ENCODE measurements at regions not wholly inside any gene's neighbourhood (a gene's known extent, or its start where the extent isn't known, plus 50 kb on each side); places are given as distances from the start of the nearest gene placed in this dataset.
"Not testable (repeated sequence)": the region's sequence is repeated elsewhere in the genome, so short reads cannot be mapped to it uniquely, and the experiment has no call there.

GRCh38 chr17:27960183-27960849 is 67.2 kb upstream of the LYRM9 start:
- intact Hi-C loops (cut with micrococcal nuclease), result no loop called here
- CTCF ChIA-PET (ENCODE audit: partially characterized antibody), result no interaction called here
- peaks cover 1 to 3% of the 10 kb centered on the region in 2 donors for H3K27me3 Mint-ChIP-seq

DNA sequence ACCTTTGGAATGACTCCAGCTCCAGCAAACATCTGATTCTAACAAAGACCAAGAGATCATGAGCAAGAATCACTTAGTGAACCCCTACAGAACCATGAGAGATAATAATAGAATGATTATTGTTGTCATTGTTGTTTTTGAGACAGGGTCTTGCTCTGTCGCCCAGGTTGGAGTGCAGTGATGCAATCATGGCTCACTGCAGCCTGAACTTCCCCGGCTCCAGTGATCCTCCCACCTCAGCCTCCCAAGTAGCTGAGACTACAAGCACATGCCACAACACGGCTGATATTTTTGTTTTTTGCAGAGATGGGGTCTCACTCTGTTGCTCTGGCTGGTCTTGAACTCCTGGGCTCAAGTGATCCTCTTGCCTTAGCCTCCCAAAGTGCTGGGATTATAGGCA is 69.4 kb upstream of the LYRM9 start:
- H3K4me3 Mint-ChIP-seq; H3K27ac ChIP-seq (ENCODE audit: low read depth, low read length); intact Hi-C loops (cut with micrococcal nuclease); H3K36me3 Mint-ChIP-seq; POLR2A ChIA-PET (ENCODE audit: partially characterized antibody); H3K4me3 ChIP-seq (ENCODE audit: low read length in 2 of 2); H3K4me1 ChIP-seq (ENCODE audit: insufficient read depth, low read length); H3K9me3 ChIP-seq (ENCODE audit: control insufficient read depth in 1 of 2, low read length in 2 of 2); H3K27ac Mint-ChIP-seq; H3K27me3 Mint-ChIP-seq; H3K36me3 ChIP-seq (ENCODE audit: insufficient read depth, low read length); H3K27me3 ChIP-seq (ENCODE audit: insufficient read depth, low read length); CTCF ChIA-PET (ENCODE audit: partially characterized antibody); H3K9me3 Mint-ChIP-seq; DNase-seq; H3K4me1 Mint-ChIP-seq: not testable (repeated sequence)

More at GRCh38 chr17:27960183-27960849, 67.2 kb upstream of the LYRM9 start:
- DNase-seq, result no peak
- Histone ChIP-seq H3K4me3 (ENCODE audit: low read length in 2 of 2) (no peak overlapping the region), H3K9me3 (ENCODE audit: control insufficient read depth in 1 of 2, low read length in 2 of 2) (no peaks in the 10 kb centered on the region), H3K36me3 (ENCODE audit: insufficient read depth, low read length) (no peaks in the 10 kb centered on the region), H3K4me1 (ENCODE audit: insufficient read depth, low read length) (no peaks in the 10 kb centered on the region), H3K27ac (ENCODE audit: low read depth, low read length) (no peak overlapping the region), H3K27me3 (ENCODE audit: insufficient read depth, low read length) (no peaks in the 10 kb centered on the region)
- no peak overlapping the region for H3K4me3 Mint-ChIP-seq
- no peaks in the 10 kb centered on the region for H3K36me3 Mint-ChIP-seq
- no peak overlapping the region for H3K27ac Mint-ChIP-seq
- POLR2A ChIA-PET (ENCODE audit: partially characterized antibody), result no interaction called here
- H3K9me3 Mint-ChIP-seq, result no peaks in the 10 kb centered on the region
- H3K4me1 Mint-ChIP-seq, result no peaks in the 10 kb centered on the region

GRCh38 chr17:27965224-27965623 is 72.1 kb upstream of the LYRM9 start:
- Histone ChIP-seq H3K27ac (ENCODE audit: low read depth, low read length) (no peak overlapping the region), H3K4me1 (ENCODE audit: insufficient read depth, low read length) (no peaks in the 10 kb centered on the region), H3K27me3 (ENCODE audit: insufficient read depth, low read length) (no peaks in the 10 kb centered on the region), H3K36me3 (ENCODE audit: insufficient read depth, low read length) (no peaks in the 10 kb centered on the region), H3K4me3 (ENCODE audit: low read length in 2 of 2) (no peak overlapping the region), H3K9me3 (ENCODE audit: control insufficient read depth in 1 of 2, low read length in 2 of 2) (no peaks in the 10 kb centered on the region)
- CTCF ChIA-PET (ENCODE audit: partially characterized antibody), result no interaction called here
- H3K27me3 Mint-ChIP-seq, result peaks cover 5 to 7% of the 10 kb centered on the region in 2 donors
- intact Hi-C loops (cut with micrococcal nuclease), result no loop called here
- POLR2A ChIA-PET (ENCODE audit: partially characterized antibody), result no interaction called here
- H3K4me1 Mint-ChIP-seq, result no peaks in the 10 kb centered on the region
- no peak for DNase-seq
- H3K36me3 Mint-ChIP-seq, result no peaks in the 10 kb centered on the region
- peak overlapping the region in 1 of 7 donors; percentile 35 for H3K27ac Mint-ChIP-seq
- no peaks in the 10 kb centered on the region for H3K9me3 Mint-ChIP-seq
- H3K4me3 Mint-ChIP-seq, result no peak overlapping the region

DNA sequence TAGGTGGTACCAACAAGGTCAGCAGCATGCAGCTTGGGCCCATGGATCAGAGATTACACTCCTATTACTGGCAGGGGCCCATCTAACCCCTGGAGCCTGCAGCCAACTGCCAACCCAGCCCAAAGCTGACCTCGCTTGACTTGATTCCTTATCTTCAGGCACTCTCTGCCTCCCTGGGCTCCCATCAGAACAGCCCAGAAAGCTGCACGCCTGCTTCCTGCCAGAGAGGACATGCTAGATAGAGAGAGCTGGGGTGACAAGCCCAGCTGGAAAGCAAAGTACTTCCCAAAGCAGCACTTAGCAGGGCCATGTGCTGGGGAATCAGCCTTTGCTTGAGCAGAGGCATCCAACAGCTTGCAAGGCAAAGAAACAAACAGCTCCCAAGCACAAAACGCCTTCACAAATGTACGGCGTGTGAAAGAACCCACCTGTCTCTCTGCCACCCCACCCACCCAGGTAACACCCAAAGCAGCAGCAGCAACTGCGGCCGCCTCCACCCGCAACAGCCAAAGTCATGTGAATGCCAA is 74.2 kb upstream of the NLK start:
- DNase-seq, result no peak
- H3K27me3 ChIP-seq (ENCODE audit: insufficient read depth, low read length), result no peaks in the 10 kb centered on the region
- Mint-ChIP-seq H3K9me3 (no peaks in the 10 kb centered on the region), H3K4me3 (no peak overlapping the region), H3K36me3 (no peaks in the 10 kb centered on the region), H3K27ac (no peak overlapping the region), H3K27me3 (peaks cover 5 to 9% of the 10 kb centered on the region in 2 donors), H3K4me1 (no peaks in the 10 kb centered on the region)
- H3K4me1 ChIP-seq (ENCODE audit: insufficient read depth, low read length), result no peaks in the 10 kb centered on the region
- H3K27ac ChIP-seq (ENCODE audit: low read depth, low read length), result no peak overlapping the region
- CTCF ChIA-PET (ENCODE audit: partially characterized antibody), result no interaction called here
- no peaks in the 10 kb centered on the region for H3K9me3 ChIP-seq (ENCODE audit: control insufficient read depth in 1 of 2, low read length in 2 of 2)
- no peak overlapping the region for H3K4me3 ChIP-seq (ENCODE audit: low read length in 2 of 2)
- no peaks in the 10 kb centered on the region for H3K36me3 ChIP-seq (ENCODE audit: insufficient read depth, low read length)
- POLR2A ChIA-PET (ENCODE audit: partially characterized antibody), result no interaction called here
- intact Hi-C loops (cut with micrococcal nuclease), result no loop called here

GRCh38 chr17:27970587-27970986 is 71.9 kb upstream of the NLK start:
- Histone ChIP-seq H3K27me3 (ENCODE audit: insufficient read depth, low read length) (no peaks in the 10 kb centered on the region), H3K27ac (ENCODE audit: low read depth, low read length) (no peak overlapping the region), H3K4me3 (ENCODE audit: low read length in 2 of 2) (no peak overlapping the region), H3K4me1 (ENCODE audit: insufficient read depth, low read length) (no peaks in the 10 kb centered on the region), H3K9me3 (ENCODE audit: control insufficient read depth in 1 of 2, low read length in 2 of 2) (no peaks in the 10 kb centered on the region), H3K36me3 (ENCODE audit: insufficient read depth, low read length) (no peaks in the 10 kb centered on the region)
- Mint-ChIP-seq H3K4me3 (no peak overlapping the region), H3K27ac (no peak overlapping the region), H3K9me3 (no peaks in the 10 kb centered on the region), H3K4me1 (no peaks in the 10 kb centered on the region), H3K36me3 (no peaks in the 10 kb centered on the region), H3K27me3 (peaks cover 8 to 10% of the 10 kb centered on the region in 2 donors)
- intact Hi-C loops (cut with micrococcal nuclease), result no loop called here
- ChIA-PET POLR2A (ENCODE audit: partially characterized antibody) (no interaction called here), CTCF (ENCODE audit: partially characterized antibody) (interaction anchor here (0.7 kb wide), 1 partner anchor 207 kb away, joined by 3 read pairs; no protein-coding TSS in a partner anchor)
- DNase-seq, result no peak

DNA sequence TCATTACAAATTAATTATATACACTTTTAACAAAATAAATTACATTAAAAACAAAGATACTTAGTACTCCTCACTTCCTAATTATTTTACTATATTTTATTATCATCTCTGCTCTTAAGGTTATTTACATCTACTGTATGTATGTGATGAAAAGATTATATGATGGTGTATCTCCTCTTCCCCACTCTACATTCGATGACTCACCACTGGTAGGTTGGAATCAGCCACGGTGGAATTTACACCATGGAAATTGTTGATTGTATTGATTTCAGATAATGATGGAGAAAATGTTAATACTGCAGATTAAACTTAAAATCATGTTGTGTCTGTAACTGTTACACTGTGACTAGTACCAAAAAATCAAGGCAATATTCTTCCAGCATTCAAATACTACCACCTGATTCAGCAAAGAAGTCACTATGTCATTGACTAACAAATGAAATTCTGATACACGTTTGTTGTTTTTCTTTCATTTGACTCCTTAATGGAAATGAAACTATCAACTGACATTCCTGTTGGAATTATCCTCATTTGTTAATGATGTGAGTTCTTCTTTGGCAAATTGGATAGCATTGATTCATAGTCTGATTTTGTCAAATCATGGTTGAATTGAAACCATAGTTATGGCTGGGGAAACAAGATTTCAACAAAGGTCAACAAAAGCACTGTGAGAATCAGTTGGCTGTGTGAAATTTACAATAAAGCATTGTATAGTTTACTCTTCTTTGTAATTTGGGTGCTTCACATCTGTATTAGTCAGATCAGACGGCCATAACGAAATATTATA is 69.0 kb upstream of the NLK start:
- Histone ChIP-seq H3K4me1 (ENCODE audit: insufficient read depth, low read length) (no peaks in the 10 kb centered on the region), H3K36me3 (ENCODE audit: insufficient read depth, low read length) (no peaks in the 10 kb centered on the region), H3K4me3 (ENCODE audit: low read length in 2 of 2) (no peak overlapping the region), H3K9me3 (ENCODE audit: control insufficient read depth in 1 of 2, low read length in 2 of 2) (no peaks in the 10 kb centered on the region), H3K27ac (ENCODE audit: low read depth, low read length) (no peak overlapping the region), H3K27me3 (ENCODE audit: insufficient read depth, low read length) (no peaks in the 10 kb centered on the region)
- Mint-ChIP-seq H3K36me3 (no peaks in the 10 kb centered on the region), H3K4me3 (no peak overlapping the region), H3K27me3 (peaks cover 8 to 13% of the 10 kb centered on the region in 2 donors), H3K9me3 (no peaks in the 10 kb centered on the region), H3K4me1 (no peaks in the 10 kb centered on the region), H3K27ac (no peak overlapping the region)
- intact Hi-C loops (cut with micrococcal nuclease), result no loop called here
- ChIA-PET POLR2A (ENCODE audit: partially characterized antibody) (no interaction called here), CTCF (ENCODE audit: partially characterized antibody) (no interaction called here)
- no peak for DNase-seq

GRCh38 chr17:27974045-27974436 is 68.4 kb upstream of the NLK start:
- no peak overlapping the region for H3K27ac Mint-ChIP-seq
- no peaks in the 10 kb centered on the region for H3K36me3 ChIP-seq (ENCODE audit: insufficient read depth, low read length)
- H3K4me1 ChIP-seq (ENCODE audit: insufficient read depth, low read length), result no peaks in the 10 kb centered on the region
- DNase-seq, result no peak
- H3K27me3 Mint-ChIP-seq, result peaks cover 10 to 14% of the 10 kb centered on the region in 2 donors
- no peaks in the 10 kb centered on the region for H3K4me1 Mint-ChIP-seq
- ChIA-PET POLR2A (ENCODE audit: partially characterized antibody) (no interaction called here), CTCF (ENCODE audit: partially characterized antibody) (no interaction called here)
- H3K9me3 Mint-ChIP-seq, result no peaks in the 10 kb centered on the region
- no peak overlapping the region for H3K27ac ChIP-seq (ENCODE audit: low read depth, low read length)
- no peaks in the 10 kb centered on the region for H3K9me3 ChIP-seq (ENCODE audit: control insufficient read depth in 1 of 2, low read length in 2 of 2)
- H3K4me3 Mint-ChIP-seq, result no peak overlapping the region
- no peaks in the 10 kb centered on the region for H3K27me3 ChIP-seq (ENCODE audit: insufficient read depth, low read length)
- no peak overlapping the region for H3K4me3 ChIP-seq (ENCODE audit: low read length in 2 of 2)
- H3K36me3 Mint-ChIP-seq, result no peaks in the 10 kb centered on the region
- intact Hi-C loops (cut with micrococcal nuclease), result no loop called here
